Right hindlimb (tissue), 1 donor: ENCODE measurements at regions not wholly inside any gene's neighbourhood (a gene's known extent, or its start where the extent isn't known, plus 50 kb on each side); places are given as distances from the start of the nearest gene placed in this dataset.

Experiments used
- DNase-seq: peaks from one replicate; pipeline ENCODE4 v3.0.0-alpha.2; 2018

GRCh38 chr5:61596265-61596664 lies 264.2 kb downstream of the ZSWIM6 start:
- DNase-seq: no peak

- DNase-seq: no peak
These were observed 265.6 kb downstream of the ZSWIM6 start for GRCh38 chr5:61597684-61598083.

- DNase-seq: no peak
These were observed 266.1 kb downstream of the ZSWIM6 start for GRCh38 chr5:61598126-61598525.

- DNase-seq: peak; percentile 64
These were observed 267.5 kb downstream of the ZSWIM6 start for GRCh38 chr5:61599370-61600122.

GRCh38 chr5:61600123-61600444 lies 268.0 kb downstream of the ZSWIM6 start:
- no peak for DNase-seq

- no peak for DNase-seq
These were observed 269.0 kb downstream of the ZSWIM6 start for GRCh38 chr5:61600945-61601511.

- DNase-seq: peak; percentile 65
These were observed 271.3 kb downstream of the ZSWIM6 start for GRCh38 chr5:61603211-61603908.

GRCh38 chr5:61604076-61605025 lies 272.3 kb downstream of the ZSWIM6 start:
- no peak for DNase-seq

- no peak for DNase-seq
These were observed 278.0 kb downstream of the ZSWIM6 start for GRCh38 chr5:61609840-61610677.

GRCh38 chr5:61610678-61611024 lies 278.6 kb downstream of the ZSWIM6 start:
- no peak for DNase-seq

- DNase-seq: no peak
These were observed 280.4 kb downstream of the ZSWIM6 start for GRCh38 chr5:61612431-61612830.

- no peak for DNase-seq
These were observed 281.6 kb downstream of the ZSWIM6 start for GRCh38 chr5:61613679-61614078.

GRCh38 chr5:61614606-61615005 lies 282.5 kb downstream of the ZSWIM6 start:
- no peak for DNase-seq

GRCh38 chr5:61617039-61617438 lies 285.0 kb downstream of the ZSWIM6 start:
- DNase-seq: no peak

GRCh38 chr5:61617995-61618525 lies 286.0 kb downstream of the ZSWIM6 start:
- DNase-seq: no peak

- no peak for DNase-seq
These were observed 286.5 kb downstream of the ZSWIM6 start for GRCh38 chr5:61618577-61618976.

- no peak for DNase-seq
These were observed 287.2 kb downstream of the ZSWIM6 start for GRCh38 chr5:61619289-61619688.

- no peak for DNase-seq
These were observed 287.9 kb downstream of the ZSWIM6 start for GRCh38 chr5:61619777-61620518.

GRCh38 chr5:61620699-61621182 lies 288.7 kb downstream of the ZSWIM6 start:
- no peak for DNase-seq

GRCh38 chr5:61621202-61621650 lies 289.2 kb downstream of the ZSWIM6 start:
- no peak for DNase-seq

- DNase-seq: no peak
These were observed 290.1 kb downstream of the ZSWIM6 start for GRCh38 chr5:61622156-61622555.
